Pancreas (tissue), 10 donors: ENCODE measurements at regions not wholly inside any gene's neighbourhood (a gene's known extent, or its start where the extent isn't known, plus 50 kb on each side); places are given as distances from the start of the nearest gene placed in this dataset.

Experiments used
- ATAC-seq, 4 donors: fragments of 200-7000 bp; cut with Tn5 transposase; one replicate each; pipeline versions ENCODE4 v1.8.0 to v1.9.1; 2020; ENCODE audit warnings: mild to moderate bottlenecking in 4 of 4, moderate library complexity in 4 of 4
- DNase-seq, 6 donors: peaks; one replicate each; pipeline ENCODE4 v3.0.0-alpha.2; 2020
- FAIRE-seq: peaks from 2 replicates; lab custom pipeline; 2012; peaks lifted over from hg19 to GRCh38; lab: Jason Lieb, UNC
- H3K27ac ChIP-seq, 4 donors: fragments of 200-600 bp; sonication (generic); 1 replicate in 3 of 4; 2 replicates in 1 of 4; pipeline versions ENCODE4 v1.5.0 to v1.8.0; 2020
- H3K27me3 ChIP-seq, 4 donors: fragments of 200-600 bp; one replicate each; pipeline ENCODE4 v1.8.0; 2021
- H3K36me3 ChIP-seq, 3 donors: fragments of 200-600 bp; sonication (generic) in 1 of 3; one replicate each; pipeline versions ENCODE4 v1.5.0 to v1.8.0; 2020 to 2021
- H3K4me1 ChIP-seq, 3 donors: fragments of 200-600 bp; one replicate each; pipeline ENCODE4 v1.8.0; 2021
- H3K4me3 ChIP-seq, 4 donors: fragments of 200-600 bp; sonication (generic) in 2 of 4; one replicate each; pipeline versions ENCODE4 v1.5.0 to v1.8.0; 2020 to 2021
- H3K9me3 ChIP-seq, 4 donors: fragments of 200-600 bp; one replicate each; pipeline ENCODE4 v1.8.0; 2021
- WGBS, 2 donors: extraction: QIAGEN DNeasy Blood & Tissue Kit; methylation state at CpG; one replicate each; pipeline ENCODE4 v1.1.7; 2013; 5-methylcytosine and 5-hydroxymethylcytosine counted together
- intact Hi-C, 3 donors: fragments of 100-400 bp; cut with DNase I; formaldehyde crosslinking; loops; one replicate each; pipeline versions ENCODE4 v1.11.1 to v1.14.2; 2022
- TF ChIP-seq, protein P1 (sequence below), 4 donors: fragments of 200-600 bp; sonication (generic) in 3 of 4; IDR thresholded peaks; one replicate each; pipeline versions ENCODE4 v1.5.0 to v1.8.0; 2021; ENCODE audit warnings: antibody characterized with exemption in 4 of 4
- donor health status: healthy with polysubstance abuse.
- donor health status: DM: no; HTN: no; CAD: no; lungs with moderate emphysema.
- donor health status: DM: no; HTN: no; CAD: no.
- donor health status: control.
- donor health status: control.
- donor health status: Bipolar disorder and iron deficiency.
- donor health status: DM: yes; HTN: yes; CAD: no.
- donor health status: DM: no; HTN: no; CAD: no.
- donor health status: DM: no; HTN: no; CAD: no.
- donor health status: DM: yes; HTN: yes; CAD: no.

GRCh38 chrX:113048896-113049295 lies 208.3 kb upstream of the AMOT start:
- Histone ChIP-seq H3K36me3 (no peaks in the 10 kb centered on the region), H3K27me3 (peaks cover 0 to 16% (median 0%) of the 10 kb centered on the region in 4 donors), H3K4me1 (no peaks in the 10 kb centered on the region), H3K9me3 (peaks cover 0 to 4% (median 0%) of the 10 kb centered on the region in 4 donors), H3K4me3 (no peak overlapping the region), H3K27ac (no peak overlapping the region)
- DNase-seq (no peak), FAIRE-seq (no peak), ATAC-seq (no peak)
- intact Hi-C loops: no loop called here
- TF ChIP-seq, protein P1, sequence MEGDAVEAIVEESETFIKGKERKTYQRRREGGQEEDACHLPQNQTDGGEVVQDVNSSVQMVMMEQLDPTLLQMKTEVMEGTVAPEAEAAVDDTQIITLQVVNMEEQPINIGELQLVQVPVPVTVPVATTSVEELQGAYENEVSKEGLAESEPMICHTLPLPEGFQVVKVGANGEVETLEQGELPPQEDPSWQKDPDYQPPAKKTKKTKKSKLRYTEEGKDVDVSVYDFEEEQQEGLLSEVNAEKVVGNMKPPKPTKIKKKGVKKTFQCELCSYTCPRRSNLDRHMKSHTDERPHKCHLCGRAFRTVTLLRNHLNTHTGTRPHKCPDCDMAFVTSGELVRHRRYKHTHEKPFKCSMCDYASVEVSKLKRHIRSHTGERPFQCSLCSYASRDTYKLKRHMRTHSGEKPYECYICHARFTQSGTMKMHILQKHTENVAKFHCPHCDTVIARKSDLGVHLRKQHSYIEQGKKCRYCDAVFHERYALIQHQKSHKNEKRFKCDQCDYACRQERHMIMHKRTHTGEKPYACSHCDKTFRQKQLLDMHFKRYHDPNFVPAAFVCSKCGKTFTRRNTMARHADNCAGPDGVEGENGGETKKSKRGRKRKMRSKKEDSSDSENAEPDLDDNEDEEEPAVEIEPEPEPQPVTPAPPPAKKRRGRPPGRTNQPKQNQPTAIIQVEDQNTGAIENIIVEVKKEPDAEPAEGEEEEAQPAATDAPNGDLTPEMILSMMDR (IDR thresholded peaks at IDR 0.05): no peak
- 48 to 59% methylated on average over 1 of the region's 1 CpG for WGBS, 2 donors

DNA sequence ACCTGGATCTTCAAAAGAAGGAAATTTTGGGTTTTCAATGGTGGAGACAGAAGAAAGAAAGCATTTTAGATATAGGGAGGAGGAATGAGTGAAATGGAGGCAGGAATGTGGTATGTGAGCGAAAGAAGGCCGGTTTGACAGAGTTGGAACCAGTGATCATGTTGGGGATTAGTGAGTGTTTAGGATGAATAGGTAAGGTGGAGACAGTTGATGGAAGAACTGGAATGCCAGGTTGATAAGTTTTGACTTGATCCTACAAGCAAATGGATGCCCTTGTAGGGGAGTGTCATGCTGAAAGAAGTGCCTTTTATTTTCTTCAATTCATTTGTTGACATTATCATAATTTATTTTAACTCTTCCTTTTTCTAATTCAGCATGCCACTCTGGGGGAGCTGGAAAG lies 207.8 kb upstream of the AMOT start:
- Histone ChIP-seq H3K27me3 (peaks cover 0 to 16% (median 0%) of the 10 kb centered on the region in 4 donors), H3K27ac (no peak overlapping the region), H3K9me3 (peaks cover 0 to 4% (median 0%) of the 10 kb centered on the region in 4 donors), H3K4me3 (no peak overlapping the region), H3K4me1 (no peaks in the 10 kb centered on the region), H3K36me3 (no peaks in the 10 kb centered on the region)
- 65 to 73% methylated on average over 2 of the region's 2 CpGs for WGBS, 2 donors
- TF ChIP-seq, protein P1 (IDR thresholded peaks at IDR 0.05): no peak
- intact Hi-C loops: no loop called here
- ATAC-seq (no peak), FAIRE-seq (no peak), DNase-seq (no peak)

DNA sequence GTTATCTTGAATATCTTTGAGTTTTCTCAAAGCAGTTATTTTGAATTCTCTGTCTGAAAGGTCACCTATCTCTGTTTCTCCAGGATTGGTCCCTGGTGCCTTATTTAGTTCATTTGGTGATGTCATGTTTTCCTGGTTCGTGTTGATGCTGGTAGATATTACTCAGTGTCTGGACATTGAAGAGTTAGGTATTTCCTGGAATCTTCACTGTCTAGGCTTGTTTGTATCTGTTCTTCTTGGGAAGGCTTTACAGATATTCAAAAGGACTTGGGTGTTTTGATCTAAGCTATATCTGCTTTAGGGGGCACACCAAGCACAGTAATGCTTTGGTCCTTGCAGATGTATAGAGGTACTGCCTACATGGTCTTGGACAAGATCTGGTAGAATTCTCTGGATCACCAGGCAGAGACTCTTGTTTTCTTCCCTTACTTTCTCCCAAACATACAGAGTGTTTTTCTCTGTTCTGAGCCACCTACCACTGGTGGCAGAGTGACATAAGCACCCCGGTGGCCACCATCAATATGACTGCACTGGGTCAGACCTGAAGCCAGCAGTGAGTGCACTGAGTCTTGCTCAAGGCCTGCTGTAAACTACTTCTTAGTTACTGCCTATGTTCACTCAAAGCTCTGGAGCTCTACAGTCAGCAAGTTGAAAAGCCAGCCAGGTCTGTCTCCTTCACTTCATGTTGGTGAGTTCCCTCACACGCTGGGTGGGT lies 193.5 kb upstream of the AMOT start:
- no peak overlapping the region for H3K27ac ChIP-seq
- TF ChIP-seq, protein P1 (IDR thresholded peaks at IDR 0.05): no peak
- no peaks in the 10 kb centered on the region for H3K4me1 ChIP-seq
- ATAC-seq (no peak), FAIRE-seq (no peak), DNase-seq (no peak)
- no peak overlapping the region for H3K4me3 ChIP-seq
- 44 to 62% methylated on average over 3 of the region's 3 CpGs for WGBS, 2 donors
- peaks cover 0 to 7% (median 0%) of the 10 kb centered on the region in 4 donors for H3K27me3 ChIP-seq
- intact Hi-C loops: no loop called here
- no peaks in the 10 kb centered on the region for H3K9me3 ChIP-seq
- no peaks in the 10 kb centered on the region for H3K36me3 ChIP-seq

DNA sequence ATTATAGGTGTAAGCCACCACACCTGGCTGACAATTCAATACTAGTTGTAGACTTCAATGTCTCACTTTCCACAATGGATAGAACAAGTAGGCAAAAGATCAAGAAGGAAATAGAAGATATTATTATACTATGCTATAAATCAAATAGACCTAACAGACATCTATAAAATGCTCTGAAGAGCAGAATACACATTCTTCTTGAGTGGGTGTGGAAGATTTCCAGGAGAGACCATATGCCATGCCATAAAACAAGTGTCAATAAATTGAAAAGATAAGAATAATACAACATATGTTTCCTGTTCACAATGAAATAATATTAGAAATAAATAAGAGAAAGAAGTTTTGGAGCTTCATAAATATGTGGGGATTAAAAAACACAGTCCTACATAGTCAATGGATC lies 179.3 kb upstream of the AMOT start:
- ATAC-seq (no peak), FAIRE-seq (no peak), DNase-seq (no peak)
- H3K4me3 ChIP-seq: no peak overlapping the region
- no peak overlapping the region for H3K27ac ChIP-seq
- H3K36me3 ChIP-seq: no peaks in the 10 kb centered on the region
- TF ChIP-seq, protein P1 (IDR thresholded peaks at IDR 0.05): no peak
- intact Hi-C loops: no loop called here
- no peaks in the 10 kb centered on the region for H3K4me1 ChIP-seq
- H3K27me3 ChIP-seq: peaks cover 0 to 13% (median 0%) of the 10 kb centered on the region in 4 donors
- H3K9me3 ChIP-seq: no peaks in the 10 kb centered on the region

DNA sequence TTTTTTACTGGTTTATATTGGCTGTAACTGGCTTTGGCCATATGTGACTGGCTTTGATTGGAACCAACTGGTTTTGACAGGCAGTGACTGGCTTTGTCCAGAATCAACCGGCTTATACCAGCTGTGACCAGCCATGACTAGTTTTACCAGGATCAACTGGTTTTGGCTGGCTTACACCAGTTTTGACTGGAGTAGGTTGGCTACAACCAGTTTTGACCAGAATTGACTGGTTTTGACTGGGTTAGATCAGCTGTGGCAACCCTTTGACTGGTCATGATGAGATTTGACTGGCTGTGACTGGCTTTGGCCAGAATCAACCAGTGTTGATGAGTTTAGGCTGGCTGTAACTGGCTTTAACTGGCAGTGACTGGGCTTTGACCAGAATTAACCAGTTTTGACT lies 169.2 kb upstream of the AMOT start:
- no peak overlapping the region for H3K27ac ChIP-seq
- ATAC-seq (no peak), FAIRE-seq (no peak), DNase-seq (no peak)
- H3K9me3 ChIP-seq: no peaks in the 10 kb centered on the region
- peaks cover 0 to 9% (median 0%) of the 10 kb centered on the region in 4 donors for H3K27me3 ChIP-seq
- 96 to 100% methylated on average over 1 of the region's 1 CpG for WGBS, 2 donors
- no peaks in the 10 kb centered on the region for H3K4me1 ChIP-seq
- no peaks in the 10 kb centered on the region for H3K36me3 ChIP-seq
- intact Hi-C loops: no loop called here
- TF ChIP-seq, protein P1 (IDR thresholded peaks at IDR 0.05): no peak
- no peak overlapping the region for H3K4me3 ChIP-seq
